ENCODE measurements at regions not wholly inside any gene's neighbourhood (a gene's known extent, or its start where the extent isn't known, plus 50 kb on each side); places are given as distances from the start of the nearest gene placed in this dataset.

- no peak for DNase-seq
Measured at GRCh38 chr7:41093141-41093540, 609.7 kb downstream of the INHBA start.

- no peak for DNase-seq
Measured at GRCh38 chr7:41085244-41085643, 617.6 kb downstream of the INHBA start.

- DNase-seq = no peak
Measured at GRCh38 chr7:41084381-41084780, 618.5 kb downstream of the INHBA start.

- no peak for DNase-seq
Measured at GRCh38 chr7:41069635-41070034, 633.3 kb downstream of the INHBA start.

GRCh38 chr7:41067576-41067975 is 635.3 kb downstream of the INHBA start:
- DNase-seq = no peak

- DNase-seq = no peak
Measured at GRCh38 chr7:41065663-41066062, 637.2 kb downstream of the INHBA start.

GRCh38 chr7:41063116-41063515 is 639.8 kb downstream of the INHBA start:
- DNase-seq = no peak

- DNase-seq = no peak
Measured at GRCh38 chr7:41060796-41061195, 642.1 kb downstream of the INHBA start.

- no peak for DNase-seq
Measured at GRCh38 chr7:41059796-41060195, 643.1 kb downstream of the INHBA start.

- DNase-seq = no peak
Measured at GRCh38 chr7:41058986-41059741, 643.7 kb downstream of the INHBA start.

- DNase-seq = peak; percentile 74
Measured at GRCh38 chr7:41054960-41055661, 647.8 kb downstream of the INHBA start.

- no peak for DNase-seq
Measured at GRCh38 chr7:41053820-41054219, 649.1 kb downstream of the INHBA start.

GRCh38 chr7:41052736-41053135 is 650.2 kb downstream of the INHBA start:
- no peak for DNase-seq

- no peak for DNase-seq
Measured at GRCh38 chr7:41052201-41052600, 650.7 kb downstream of the INHBA start.

GRCh38 chr7:41051535-41051934 is 651.4 kb downstream of the INHBA start:
- peak; percentile 87 for DNase-seq

GRCh38 chr7:41051062-41051461 is 651.8 kb downstream of the INHBA start:
- no peak for DNase-seq

- DNase-seq = no peak
Measured at GRCh38 chr7:41048771-41049170, 654.1 kb downstream of the INHBA start.

GRCh38 chr7:41047789-41048191 is 655.1 kb downstream of the INHBA start:
- peak; percentile 65 for DNase-seq

GRCh38 chr7:41047211-41047610 is 655.7 kb downstream of the INHBA start:
- DNase-seq = peak; percentile 69

- peak; percentile 35 for DNase-seq
Measured at GRCh38 chr7:41046776-41047175, 656.1 kb downstream of the INHBA start.

- DNase-seq = peak; percentile 26
Measured at GRCh38 chr7:41046221-41046761, 656.6 kb downstream of the INHBA start.

- no peak for DNase-seq
Measured at GRCh38 chr7:41045556-41046123, 657.2 kb downstream of the INHBA start.

GRCh38 chr7:41039981-41040380 is 662.9 kb downstream of the INHBA start:
- DNase-seq = no peak

All from tongue (tissue), 1 donor.